HPDE6-E6E7 (cell line): ENCODE measurements at regions not wholly inside any gene's neighbourhood (a gene's known extent, or its start where the extent isn't known, plus 50 kb on each side); places are given as distances from the start of the nearest gene placed in this dataset.
"Not testable (repeated sequence)": the region's sequence is repeated elsewhere in the genome, so short reads cannot be mapped to it uniquely, and the experiment has no call there.

Source experiments
- DNase-seq: peaks from one replicate; pipeline ENCODE4 v3.0.0; 2011; ENCODE audit warnings: missing footprints; ENCODE audit errors: extremely low spot score

GRCh38 chr2:142332196-142332595 is 201.4 kb upstream of the LRP1B start:
- DNase-seq: no peak

GRCh38 chr2:142330458-142330857 is 199.6 kb upstream of the LRP1B start:
- DNase-seq: no peak

GRCh38 chr2:142325870-142326269 is 195.1 kb upstream of the LRP1B start:
- DNase-seq: no peak

GRCh38 chr2:142323206-142323605 is 192.4 kb upstream of the LRP1B start:
- peak; percentile 2 for DNase-seq

GRCh38 chr2:142321706-142322280 is 191.0 kb upstream of the LRP1B start:
- no peak for DNase-seq

GRCh38 chr2:142320067-142320466 is 189.3 kb upstream of the LRP1B start:
- no peak for DNase-seq

GRCh38 chr2:142316049-142316448 is 185.2 kb upstream of the LRP1B start:
- DNase-seq: no peak

- no peak for DNase-seq
Measured at GRCh38 chr2:142315346-142315745, 184.5 kb upstream of the LRP1B start.

- DNase-seq: no peak
Measured at GRCh38 chr2:142314164-142314563, 183.3 kb upstream of the LRP1B start.

GRCh38 chr2:142310530-142310929 is 179.7 kb upstream of the LRP1B start:
- no peak for DNase-seq

GRCh38 chr2:142308744-142309143 is 177.9 kb upstream of the LRP1B start:
- DNase-seq: no peak

- DNase-seq: no peak
Measured at GRCh38 chr2:142307616-142308115, 176.8 kb upstream of the LRP1B start.

GRCh38 chr2:142307086-142307485 is 176.3 kb upstream of the LRP1B start:
- DNase-seq: no peak

- no peak for DNase-seq
Measured at GRCh38 chr2:142306131-142306530, 175.3 kb upstream of the LRP1B start.

- DNase-seq: no peak
Measured at GRCh38 chr2:142300517-142300916, 169.7 kb upstream of the LRP1B start.

GRCh38 chr2:142299021-142299420 is 168.2 kb upstream of the LRP1B start:
- DNase-seq: no peak

GRCh38 chr2:142294225-142294624 is 163.4 kb upstream of the LRP1B start:
- DNase-seq: no peak

- DNase-seq: peak; percentile 33
Measured at GRCh38 chr2:142291969-142292368, 161.2 kb upstream of the LRP1B start.

GRCh38 chr2:142290931-142291330 is 160.1 kb upstream of the LRP1B start:
- no peak for DNase-seq

- no peak for DNase-seq
Measured at GRCh38 chr2:142286618-142287017, 155.8 kb upstream of the LRP1B start.

GRCh38 chr2:142285480-142285879 is 154.7 kb upstream of the LRP1B start:
- DNase-seq: no peak

GRCh38 chr2:142284336-142284735 is 153.5 kb upstream of the LRP1B start:
- not testable (repeated sequence) for DNase-seq

- DNase-seq: no peak
Measured at GRCh38 chr2:142280831-142281230, 150.0 kb upstream of the LRP1B start.

- no peak for DNase-seq
Measured at GRCh38 chr2:142270990-142271389, 140.2 kb upstream of the LRP1B start.
